Mesothelial cell of epicardium (in vitro differentiated cells): ENCODE measurements at regions not wholly inside any gene's neighbourhood (a gene's known extent, or its start where the extent isn't known, plus 50 kb on each side); places are given as distances from the start of the nearest gene placed in this dataset.
"Not testable (repeated sequence)": the region's sequence is repeated elsewhere in the genome, so short reads cannot be mapped to it uniquely, and the experiment has no call there.

Source experiments
- DNase-seq, 2 experiments: peaks; one replicate each; pipeline ENCODE4 v3.0.0; 2021; ENCODE audit warnings: low spot score in 2 of 2; ENCODE audit not compliant: unreplicated experiment in 2 of 2
- H3K27ac Mint-ChIP-seq: 2 replicates; pipeline ENCODE4 v1.8.0; 2021; ENCODE audit warnings: mixed read lengths
- H3K27me3 Mint-ChIP-seq: 2 replicates; pipeline ENCODE4 v1.8.0; 2021; ENCODE audit warnings: low read depth, mixed read lengths
- H3K36me3 Mint-ChIP-seq: 2 replicates; pipeline ENCODE4 v1.8.0; 2021; ENCODE audit warnings: mixed read lengths
- H3K4me1 Mint-ChIP-seq: 2 replicates; pipeline ENCODE4 v1.8.0; 2021; ENCODE audit warnings: mixed read lengths
- H3K4me3 Mint-ChIP-seq: 2 replicates; pipeline ENCODE4 v1.8.0; 2021; ENCODE audit warnings: mild to moderate bottlenecking, moderate library complexity, mixed read lengths
- H3K9me3 Mint-ChIP-seq: 2 replicates; pipeline ENCODE4 v1.8.0; 2021; ENCODE audit warnings: mixed read lengths
- TF ChIP-seq, protein P1 (sequence below): fragments of 200-600 bp; sonication (generic); IDR thresholded peaks from one replicate; pipeline ENCODE4 v1.5.0; 2021; ENCODE audit warnings: antibody characterized with exemption; ENCODE audit not compliant: unreplicated experiment

DNA sequence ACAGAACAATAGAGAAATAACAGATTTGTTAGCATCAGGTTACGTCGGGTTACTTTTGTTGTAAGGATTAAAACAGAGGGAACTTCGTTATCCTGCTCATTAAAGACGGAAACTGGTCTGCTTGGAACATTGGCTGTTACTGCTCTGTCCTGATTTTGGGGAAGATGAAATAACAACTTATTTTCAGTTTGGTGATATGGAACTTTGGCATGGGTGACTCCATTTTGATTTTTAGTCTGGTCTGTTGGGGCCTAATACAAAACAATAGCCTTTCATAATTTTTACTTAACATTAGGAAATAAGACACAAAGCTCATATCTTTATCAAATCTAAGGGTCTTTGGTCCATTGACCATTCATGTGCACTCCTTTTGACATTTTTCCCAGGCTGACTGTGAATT is 220.5 kb upstream of the DUSP10 start:
- TF ChIP-seq, protein P1, sequence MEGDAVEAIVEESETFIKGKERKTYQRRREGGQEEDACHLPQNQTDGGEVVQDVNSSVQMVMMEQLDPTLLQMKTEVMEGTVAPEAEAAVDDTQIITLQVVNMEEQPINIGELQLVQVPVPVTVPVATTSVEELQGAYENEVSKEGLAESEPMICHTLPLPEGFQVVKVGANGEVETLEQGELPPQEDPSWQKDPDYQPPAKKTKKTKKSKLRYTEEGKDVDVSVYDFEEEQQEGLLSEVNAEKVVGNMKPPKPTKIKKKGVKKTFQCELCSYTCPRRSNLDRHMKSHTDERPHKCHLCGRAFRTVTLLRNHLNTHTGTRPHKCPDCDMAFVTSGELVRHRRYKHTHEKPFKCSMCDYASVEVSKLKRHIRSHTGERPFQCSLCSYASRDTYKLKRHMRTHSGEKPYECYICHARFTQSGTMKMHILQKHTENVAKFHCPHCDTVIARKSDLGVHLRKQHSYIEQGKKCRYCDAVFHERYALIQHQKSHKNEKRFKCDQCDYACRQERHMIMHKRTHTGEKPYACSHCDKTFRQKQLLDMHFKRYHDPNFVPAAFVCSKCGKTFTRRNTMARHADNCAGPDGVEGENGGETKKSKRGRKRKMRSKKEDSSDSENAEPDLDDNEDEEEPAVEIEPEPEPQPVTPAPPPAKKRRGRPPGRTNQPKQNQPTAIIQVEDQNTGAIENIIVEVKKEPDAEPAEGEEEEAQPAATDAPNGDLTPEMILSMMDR, result no peak
- Mint-ChIP-seq H3K9me3 (peaks cover 4% of the 10 kb centered on the region), H3K4me3 (no peak overlapping the region), H3K27me3 (peaks cover 3% of the 10 kb centered on the region), H3K4me1 (no peaks in the 10 kb centered on the region), H3K36me3 (no peaks in the 10 kb centered on the region), H3K27ac (no peak overlapping the region)
- DNase-seq, result no peak

DNA sequence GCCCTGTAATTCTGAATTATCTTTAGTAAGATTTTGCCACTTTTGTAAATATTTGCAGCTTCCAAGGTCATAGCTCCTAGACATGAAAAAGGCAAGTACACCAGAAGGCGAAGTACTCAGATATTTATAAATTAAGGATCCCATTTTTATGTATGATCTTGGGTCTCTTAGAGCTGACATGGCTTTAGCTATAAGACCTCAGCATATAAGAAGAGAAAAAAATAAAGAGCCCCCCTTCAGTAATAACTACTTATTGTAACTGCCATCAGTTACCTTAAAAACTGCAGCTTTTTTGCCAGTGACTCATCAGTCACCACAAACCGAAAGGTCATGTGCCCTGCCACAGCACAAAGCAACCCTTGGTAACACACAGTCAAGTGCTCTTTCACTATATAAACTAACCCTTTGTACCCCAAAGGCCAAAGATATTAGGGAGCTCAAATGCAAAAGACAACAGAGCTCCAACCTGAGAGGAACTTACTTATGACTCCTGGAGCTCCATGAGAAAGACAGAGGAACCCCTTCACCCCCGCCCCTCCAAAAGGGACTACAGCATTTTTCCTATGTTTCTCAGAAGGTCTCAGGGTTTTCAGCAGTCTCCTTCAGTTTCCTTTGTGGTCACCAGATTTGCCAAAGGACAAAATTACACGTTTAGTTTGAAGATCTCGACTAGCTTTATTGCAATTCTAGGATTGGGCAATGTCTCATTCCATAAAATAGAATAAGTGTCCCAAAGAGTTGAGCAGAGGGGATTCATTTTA is 219.8 kb upstream of the DUSP10 start:
- Mint-ChIP-seq H3K4me1 (no peaks in the 10 kb centered on the region), H3K9me3 (peaks cover 8% of the 10 kb centered on the region), H3K36me3 (no peaks in the 10 kb centered on the region), H3K27me3 (peaks cover under 1% of the 10 kb centered on the region), H3K27ac (no peak overlapping the region), H3K4me3 (no peak overlapping the region)
- TF ChIP-seq, protein P1, result no peak
- no peak for DNase-seq

DNA sequence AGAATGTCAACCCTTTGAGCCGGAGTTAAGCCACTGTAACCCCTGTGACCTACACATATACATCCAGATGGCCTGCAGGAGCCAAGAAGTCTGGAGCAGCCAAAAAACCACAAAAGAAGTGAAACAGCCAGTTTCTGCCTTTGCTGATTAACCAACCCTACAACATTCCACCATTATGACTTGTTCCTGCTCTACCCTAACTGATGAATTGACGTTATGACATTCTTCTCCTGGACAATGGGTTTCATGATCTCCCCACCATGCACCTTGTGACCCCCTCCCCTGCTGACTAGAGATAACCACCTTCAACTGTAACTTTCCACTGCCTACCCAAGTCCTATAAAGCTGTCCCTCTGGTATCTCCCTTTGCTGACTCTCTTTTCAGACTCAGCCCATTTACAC is 216.3 kb upstream of the DUSP10 start:
- H3K27me3 Mint-ChIP-seq, H3K4me3 Mint-ChIP-seq, H3K36me3 Mint-ChIP-seq, DNase-seq, H3K4me1 Mint-ChIP-seq, H3K27ac Mint-ChIP-seq: not testable (repeated sequence)
- H3K9me3 Mint-ChIP-seq, result peaks cover 35% of the 10 kb centered on the region

DNA sequence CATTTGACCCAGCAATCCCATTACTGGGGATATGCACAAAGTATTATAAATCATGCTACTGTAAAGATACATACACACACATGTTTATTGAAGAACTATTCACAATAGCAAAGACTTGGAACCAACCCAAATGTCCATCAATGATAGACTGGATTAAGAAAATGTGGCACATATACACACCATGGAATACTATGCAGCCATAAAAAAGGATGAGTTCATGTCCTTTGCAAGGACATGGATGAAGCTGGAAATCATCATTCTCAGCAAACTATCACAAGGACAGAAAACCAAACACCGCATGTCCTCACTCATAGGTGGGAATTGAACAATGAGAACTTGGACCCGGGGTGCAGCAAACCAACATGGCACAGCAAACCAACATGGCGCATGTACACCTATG is 215.5 kb upstream of the DUSP10 start:
- H3K9me3 Mint-ChIP-seq, result peaks cover 40% of the 10 kb centered on the region
- not testable (repeated sequence) for H3K4me3 Mint-ChIP-seq, H3K27me3 Mint-ChIP-seq, H3K36me3 Mint-ChIP-seq, H3K27ac Mint-ChIP-seq, DNase-seq, H3K4me1 Mint-ChIP-seq

DNA sequence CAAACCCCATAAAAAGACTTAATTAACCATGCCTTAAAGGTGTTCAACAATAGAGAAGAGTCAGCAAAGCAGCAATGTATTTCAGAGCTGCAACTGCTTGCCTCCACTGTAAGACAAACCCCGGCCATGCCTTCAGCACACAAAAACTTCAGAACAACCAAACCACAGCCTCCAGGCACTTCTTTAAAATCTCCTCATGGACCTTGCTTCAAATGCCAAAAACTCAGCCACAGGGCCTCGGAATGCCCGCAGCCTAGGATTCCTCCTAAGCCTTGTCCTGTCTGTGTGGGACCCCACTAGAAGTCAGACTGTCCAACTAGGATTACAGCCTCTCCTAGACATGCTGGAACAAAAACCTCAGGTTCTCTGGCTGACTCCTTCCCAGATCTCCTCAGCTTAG is 208.1 kb upstream of the DUSP10 start:
- DNase-seq, result no peak
- Mint-ChIP-seq H3K27me3 (peaks cover 1% of the 10 kb centered on the region), H3K4me1 (no peaks in the 10 kb centered on the region), H3K9me3 (peaks cover 42% of the 10 kb centered on the region), H3K36me3 (no peaks in the 10 kb centered on the region), H3K27ac (no peak overlapping the region), H3K4me3 (no peak overlapping the region)
- TF ChIP-seq, protein P1, result no peak

DNA sequence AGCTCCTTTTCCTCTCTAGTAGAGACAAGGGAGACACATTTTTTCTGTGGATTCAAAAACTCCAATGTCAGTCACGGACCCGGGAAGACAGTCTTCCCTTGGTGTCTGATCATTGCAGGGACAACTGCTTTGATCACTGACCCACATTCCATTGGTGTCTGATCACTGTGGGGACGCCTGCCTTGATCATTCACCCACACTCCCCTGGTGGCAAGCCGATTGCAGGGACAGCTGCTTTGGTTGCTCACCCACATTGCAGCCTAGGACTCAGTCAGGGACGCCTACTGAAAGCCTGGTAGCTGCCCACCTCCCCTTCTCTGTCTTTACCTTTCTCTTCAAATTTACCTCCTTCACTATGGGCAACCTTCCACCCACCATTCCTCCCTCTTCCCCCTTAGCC is 206.6 kb upstream of the DUSP10 start:
- Mint-ChIP-seq H3K4me3 (no peak overlapping the region), H3K27me3 (no peaks in the 10 kb centered on the region), H3K4me1 (no peaks in the 10 kb centered on the region), H3K36me3 (no peaks in the 10 kb centered on the region), H3K9me3 (peaks cover 39% of the 10 kb centered on the region), H3K27ac (no peak overlapping the region)
- TF ChIP-seq, protein P1, result no peak
- no peak for DNase-seq

DNA sequence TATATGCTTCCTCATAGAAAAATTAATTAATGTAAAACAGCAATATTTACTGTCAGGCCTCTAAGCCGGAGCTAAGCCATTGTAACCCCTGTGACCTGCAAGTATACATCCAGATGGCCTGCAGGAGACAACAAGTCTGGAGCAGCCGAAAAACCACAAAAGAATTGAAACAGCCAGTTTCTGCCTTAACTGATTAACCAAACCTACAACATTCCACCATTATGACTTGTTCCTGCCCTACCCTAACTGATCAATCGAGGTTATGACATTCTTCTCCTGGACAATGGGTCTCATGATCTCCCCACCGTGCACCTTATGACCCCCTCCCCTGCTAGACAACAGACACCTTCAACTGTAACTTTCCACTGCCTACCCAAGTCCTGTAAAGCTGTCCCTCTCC is 205.8 kb upstream of the DUSP10 start:
- Mint-ChIP-seq H3K27ac (no peak overlapping the region), H3K9me3 (peaks cover 37% of the 10 kb centered on the region), H3K4me3 (no peak overlapping the region), H3K4me1 (no peaks in the 10 kb centered on the region), H3K27me3 (no peaks in the 10 kb centered on the region), H3K36me3 (no peaks in the 10 kb centered on the region)
- no peak for DNase-seq
- TF ChIP-seq, protein P1, result no peak
